Cardiac fibroblast (primary cell): ENCODE measurements at regions not wholly inside any gene's neighbourhood (a gene's known extent, or its start where the extent isn't known, plus 50 kb on each side); places are given as distances from the start of the nearest gene placed in this dataset.

Experiments used
- DNase-seq, 2 donors: peaks; one replicate each; pipeline versions ENCODE4 v3.0.0 to v3.0.0-alpha.2; 2010; ENCODE audit warnings: low read depth in 2 of 2
- H3K4me3 ChIP-seq, 2 donors: replicated peaks in 1 of 2; 1 replicate in 1 of 2; 2 replicates in 1 of 2; pipeline ENCODE4 v1.5.1; 2011; ENCODE audit warnings: low read depth in 2 of 2, low read length in 2 of 2, mild to moderate bottlenecking in 2 of 2, moderate library complexity in 1 of 2
- CTCF ChIP-seq: IDR thresholded peaks from one replicate; pipeline ENCODE4 v1.5.1; 2011; ENCODE audit warnings: low read depth, mild to moderate bottlenecking, low read length, inconsistent platforms

- TF ChIP-seq CTCF: no peak
- DNase-seq: no peak
- H3K4me3 ChIP-seq: no peak overlapping the region
Measured at GRCh38 chr1:221558396-221558795, 183.5 kb downstream of the DUSP10 start.

GRCh38 chr1:221559911-221560310 lies 182.0 kb downstream of the DUSP10 start:
- DNase-seq: no peak
- TF ChIP-seq CTCF: no peak

GRCh38 chr1:221562542-221563475 lies 179.1 kb downstream of the DUSP10 start:
- no peak for DNase-seq
- TF ChIP-seq CTCF: no peak
- no peak overlapping the region for H3K4me3 ChIP-seq

More at GRCh38 chr1:221559911-221560310, 182.0 kb downstream of the DUSP10 start:
- H3K4me3 ChIP-seq: no peak overlapping the region

- no peak for TF ChIP-seq CTCF
- DNase-seq: no peak
- no peak overlapping the region for H3K4me3 ChIP-seq
Measured at GRCh38 chr1:221563476-221563921, 178.4 kb downstream of the DUSP10 start.

GRCh38 chr1:221564891-221565290 lies 177.0 kb downstream of the DUSP10 start:
- no peak for DNase-seq
- H3K4me3 ChIP-seq: no peak overlapping the region
- TF ChIP-seq CTCF: no peak

- no peak overlapping the region for H3K4me3 ChIP-seq
- no peak for DNase-seq
- TF ChIP-seq CTCF: no peak
Measured at GRCh38 chr1:221565711-221566110, 176.2 kb downstream of the DUSP10 start.
